CD4-positive, alpha-beta T cell treated with Interleukin-17A for 1 hour (primary cell): ENCODE measurements at regions not wholly inside any gene's neighbourhood (a gene's known extent, or its start where the extent isn't known, plus 50 kb on each side); places are given as distances from the start of the nearest gene placed in this dataset.
"Not testable (repeated sequence)": the region's sequence is repeated elsewhere in the genome, so short reads cannot be mapped to it uniquely, and the experiment has no call there.

Experiments
- DNase-seq: peaks from one replicate; pipeline ENCODE4 v3.0.0-alpha.2; 2020

- DNase-seq, result no peak
Measured at GRCh38 chr4:117700111-117700892, 334.0 kb upstream of the NDST3 start.

GRCh38 chr4:117702353-117702752, 331.9 kb upstream of the NDST3 start:
- DNase-seq, result no peak

- no peak for DNase-seq
Measured at GRCh38 chr4:117704721-117705120, 329.6 kb upstream of the NDST3 start.

DNA sequence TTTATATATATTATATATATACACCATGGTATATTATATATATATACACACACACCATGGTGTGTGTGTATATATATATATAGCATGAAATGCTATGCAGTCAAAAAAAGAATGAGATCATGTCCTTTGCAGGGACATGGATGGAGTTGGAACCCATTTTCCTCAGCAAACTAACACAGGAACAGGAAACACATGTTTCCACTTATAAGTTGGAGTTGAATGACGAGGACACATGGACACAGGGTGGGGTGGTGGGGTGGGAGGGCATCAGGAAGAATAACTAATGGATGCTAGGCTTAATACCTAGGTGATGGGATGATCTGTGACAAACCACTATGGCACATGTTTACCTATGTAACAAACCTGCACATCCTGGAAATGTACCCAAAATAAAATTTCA, 293.6 kb upstream of the NDST3 start:
- DNase-seq, result no peak

- not testable (repeated sequence) for DNase-seq
Measured at GRCh38 chr4:117745379-117745778, 288.9 kb upstream of the NDST3 start.

DNA sequence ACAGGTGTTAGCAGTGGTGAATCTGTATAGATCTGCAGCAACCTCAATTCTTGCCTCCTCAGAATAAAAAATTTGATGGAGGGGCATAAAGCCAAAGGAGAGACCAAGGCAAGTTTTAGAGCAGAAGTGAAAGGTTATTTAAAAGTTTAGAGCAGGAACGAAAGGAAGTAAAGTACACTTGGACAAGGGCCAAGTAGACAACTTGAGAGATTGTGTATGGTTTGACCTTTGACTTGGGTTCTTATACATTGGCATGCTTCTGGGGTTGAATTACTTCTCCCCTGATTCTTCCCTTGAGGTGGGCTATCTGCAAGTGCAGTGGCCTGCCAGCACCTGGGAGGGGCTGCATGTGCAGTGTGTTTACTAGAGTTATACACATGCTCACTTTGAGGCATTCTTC, 278.8 kb upstream of the NDST3 start:
- no peak for DNase-seq

DNA sequence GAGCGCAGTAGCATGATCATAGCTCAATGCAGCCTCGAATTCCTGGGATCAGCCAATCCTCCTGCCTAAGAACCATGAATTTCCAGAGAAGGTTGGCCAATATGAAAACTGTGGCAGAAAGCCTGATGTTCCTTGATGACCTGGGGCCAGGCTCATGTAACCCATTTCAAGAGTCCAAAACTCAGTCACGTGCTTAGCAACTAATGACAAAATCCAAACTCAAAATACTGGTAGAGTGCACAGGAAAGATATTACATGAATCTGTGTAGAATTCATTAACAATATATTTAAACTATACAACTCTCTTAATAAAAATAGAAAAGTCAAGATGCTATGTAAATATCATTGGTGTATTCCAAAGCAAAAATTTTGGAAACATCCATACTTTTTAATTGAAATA, 265.7 kb upstream of the NDST3 start:
- no peak for DNase-seq

DNA sequence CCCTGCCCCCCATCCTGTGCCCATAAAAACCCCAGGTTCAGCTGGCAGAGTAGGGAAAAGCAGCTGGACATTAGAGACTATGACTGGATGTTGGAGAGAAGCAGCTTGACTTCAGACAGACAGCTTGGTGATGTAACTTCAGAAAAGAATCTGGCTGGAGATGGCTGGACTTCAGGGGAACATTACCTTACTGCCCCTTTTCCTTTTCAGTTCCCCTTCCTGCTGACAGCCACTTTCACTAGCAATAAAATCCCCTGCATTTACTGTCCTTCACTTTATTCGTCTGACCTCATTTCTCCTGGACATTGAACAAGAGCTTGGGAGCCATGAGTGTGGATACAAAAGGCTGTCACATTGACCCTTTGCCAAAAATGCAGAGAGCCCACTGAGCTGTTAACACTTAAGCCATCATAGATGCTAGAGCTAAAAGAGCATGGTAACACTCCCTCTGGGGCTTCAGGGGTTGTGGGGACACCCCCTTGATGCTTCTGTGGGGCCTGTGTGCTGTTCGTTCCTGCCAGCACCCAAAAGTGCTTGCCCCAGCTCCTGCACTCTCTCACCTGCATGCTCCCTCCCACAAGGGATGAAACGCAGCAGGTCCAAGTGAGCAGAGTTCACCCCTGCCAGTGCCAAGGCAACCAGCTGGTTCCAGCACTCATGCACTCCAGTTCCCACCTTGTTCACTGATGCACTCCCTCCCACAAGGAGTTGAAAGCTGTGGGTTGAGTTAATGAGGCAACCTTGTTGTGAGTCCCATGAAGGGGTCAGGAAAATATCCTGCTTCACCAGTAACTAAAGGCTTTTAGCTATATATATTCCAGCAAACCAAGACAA, 263.8 kb upstream of the NDST3 start:
- DNase-seq, result no peak

DNA sequence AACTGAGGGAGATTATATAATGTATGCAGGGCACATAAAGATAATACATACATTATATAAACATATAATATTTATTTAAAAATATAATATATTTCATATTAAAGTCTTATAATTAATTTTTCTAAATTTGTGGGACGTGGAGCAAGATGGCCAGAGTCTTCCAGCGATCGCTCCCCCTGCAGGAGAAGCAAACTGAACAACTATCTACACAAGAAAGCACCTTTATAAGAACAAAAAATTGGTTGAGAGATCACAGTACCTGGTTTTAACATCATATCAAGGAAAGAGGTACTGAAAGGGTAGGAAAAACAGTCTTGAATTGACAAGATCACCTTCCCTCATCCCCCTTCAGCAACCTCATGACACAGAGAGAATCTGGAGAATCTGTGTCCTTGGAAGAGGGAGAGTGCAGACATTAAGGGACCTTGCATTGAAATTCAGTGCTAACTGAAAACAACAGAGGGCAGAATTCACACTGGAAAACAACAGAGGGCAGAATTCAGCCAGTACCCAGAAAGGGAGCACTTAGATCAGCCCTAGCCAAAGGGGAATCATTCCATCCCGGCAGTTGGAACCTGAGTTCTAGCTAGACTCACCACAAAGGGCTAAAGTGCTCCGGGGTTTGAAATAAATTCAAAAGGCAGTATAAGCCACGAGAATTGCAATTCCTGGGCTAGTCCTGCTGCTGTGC, 262.5 kb upstream of the NDST3 start:
- no peak for DNase-seq

DNA sequence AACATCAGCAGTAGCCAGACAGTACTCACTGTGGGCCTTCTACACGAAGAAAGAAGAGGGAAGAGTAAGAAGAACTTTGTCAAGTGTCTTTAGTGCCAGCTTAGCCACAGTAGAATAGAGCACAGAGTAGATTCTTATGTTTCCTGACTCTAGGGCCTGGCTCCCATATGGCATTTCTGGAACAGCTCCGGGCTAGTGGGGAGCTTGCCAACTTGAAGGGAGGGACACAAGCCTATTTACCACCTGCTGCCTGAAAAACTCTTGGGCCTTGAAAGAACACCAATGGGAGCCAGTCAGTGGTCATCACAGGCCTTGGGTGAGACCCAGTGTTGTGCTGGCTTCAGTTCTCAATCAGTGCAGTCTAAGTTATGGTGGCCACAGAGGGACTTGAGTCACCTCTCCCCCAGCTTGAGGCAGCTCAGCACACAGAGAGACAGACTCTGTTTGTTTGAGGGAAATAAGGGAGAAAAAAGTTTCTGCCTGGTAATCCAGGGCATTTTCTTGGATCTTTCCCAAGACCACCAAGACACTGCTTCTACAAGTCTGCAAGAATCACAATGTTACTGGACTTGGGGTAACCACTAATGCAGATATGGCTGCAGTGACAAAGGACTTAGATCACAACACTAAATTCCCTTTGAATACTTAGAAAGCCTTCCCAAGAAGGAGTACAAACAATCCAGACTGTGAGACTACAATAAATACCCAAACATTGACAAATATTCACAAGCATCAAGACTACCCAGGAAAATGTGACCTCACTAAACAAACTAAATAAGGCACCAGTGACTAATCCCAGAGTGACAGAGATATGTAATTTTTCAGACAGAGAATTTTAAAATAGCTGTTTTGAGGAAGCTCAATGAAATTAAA, 261.0 kb upstream of the NDST3 start:
- no peak for DNase-seq

DNA sequence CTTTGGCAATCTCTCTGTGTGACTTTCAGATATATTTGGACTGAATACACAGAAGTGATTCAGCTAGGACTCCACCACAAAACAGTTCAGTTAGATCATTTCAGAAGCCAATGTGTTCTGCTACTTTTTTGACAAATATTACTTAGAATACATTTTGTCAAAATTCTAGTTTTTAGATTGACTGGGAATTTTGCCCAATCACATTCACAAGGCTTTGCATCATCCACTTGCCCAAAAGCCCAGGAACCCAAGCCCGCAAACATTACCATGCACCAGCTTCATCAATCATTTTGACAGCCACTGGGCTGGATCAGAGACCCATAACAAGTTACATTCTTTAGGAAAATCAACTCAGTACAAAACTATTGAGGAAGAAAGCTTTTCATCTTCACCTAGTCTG, 256.6 kb upstream of the NDST3 start:
- no peak for DNase-seq

DNA sequence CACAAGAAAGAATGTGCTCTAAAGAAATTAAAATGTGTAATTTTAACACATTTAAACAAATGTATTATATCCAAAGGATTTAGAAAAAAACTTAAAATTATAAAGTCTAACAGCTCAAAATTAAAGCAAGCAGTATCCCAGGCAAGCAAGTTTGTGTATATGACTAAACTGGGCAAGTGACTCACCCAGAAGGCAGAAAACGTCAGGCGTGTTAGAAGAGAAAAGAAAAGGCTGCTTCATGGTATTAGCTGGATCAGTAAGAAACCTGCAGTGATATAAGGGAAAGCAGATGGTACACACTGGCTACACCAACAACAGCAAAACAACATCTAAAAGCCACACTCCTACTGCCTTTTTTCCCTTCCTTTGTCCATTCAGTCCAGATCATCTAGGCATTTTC, 250.6 kb upstream of the NDST3 start:
- DNase-seq, result no peak

GRCh38 chr4:117784266-117784665, 250.0 kb upstream of the NDST3 start:
- DNase-seq, result no peak

DNA sequence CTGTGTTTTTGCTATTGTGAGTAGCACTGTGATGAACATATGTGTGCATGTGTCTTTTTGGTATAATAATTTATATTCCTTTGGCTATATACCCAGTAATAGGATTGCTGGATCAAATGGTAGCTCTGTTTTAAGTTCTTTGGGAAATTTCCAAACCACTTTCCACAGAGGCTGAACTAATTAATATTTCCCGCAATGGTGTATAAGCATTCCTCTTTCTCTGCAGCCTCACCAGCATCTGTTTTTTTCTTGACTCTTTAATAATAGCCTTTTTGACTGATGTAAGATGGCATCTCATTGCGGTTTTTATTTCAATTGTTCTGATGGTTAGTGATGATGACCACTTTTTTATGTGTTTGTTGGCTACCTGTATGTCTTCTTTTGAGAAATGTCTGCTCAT, 247.7 kb upstream of the NDST3 start:
- no peak for DNase-seq

- DNase-seq, result no peak
Measured at GRCh38 chr4:117793845-117794480, 240.3 kb upstream of the NDST3 start.

DNA sequence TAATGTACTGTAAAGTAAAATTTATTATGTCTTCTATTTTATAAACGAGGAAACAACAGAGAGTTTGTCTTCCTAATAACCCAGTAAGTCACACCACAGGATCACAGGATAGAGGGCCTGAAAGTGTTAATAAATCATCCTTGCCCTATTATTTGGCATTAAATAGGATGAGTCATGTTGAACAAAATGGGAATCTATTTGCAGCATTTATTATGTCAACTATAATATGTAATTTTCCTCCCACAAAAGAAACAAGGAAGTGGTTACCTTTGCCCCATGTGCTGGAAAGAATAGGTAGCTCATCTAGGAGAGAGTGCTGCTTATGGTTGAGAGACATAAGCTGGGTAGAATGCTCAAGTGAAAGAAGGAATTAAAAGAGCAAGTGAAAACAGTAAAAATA, 237.6 kb upstream of the NDST3 start:
- DNase-seq, result no peak

DNA sequence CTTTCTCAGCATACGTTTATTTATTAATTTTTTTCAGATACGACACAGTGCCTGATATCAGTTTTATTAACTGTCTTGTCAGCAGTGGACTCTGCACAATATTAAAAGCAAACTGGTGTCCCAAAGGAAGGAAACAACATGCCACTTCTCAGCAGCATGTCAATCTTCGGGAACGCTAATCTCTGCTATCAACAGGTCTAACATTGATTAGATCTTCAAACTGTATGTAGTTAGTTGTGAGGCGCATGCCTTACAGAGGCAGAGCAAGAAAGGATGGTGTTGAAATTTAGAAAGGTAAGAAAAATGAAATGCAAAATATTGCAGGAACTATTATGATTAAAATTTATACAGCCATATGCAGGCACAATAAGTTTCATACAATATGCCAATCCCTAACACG, 233.7 kb upstream of the NDST3 start:
- no peak for DNase-seq

DNA sequence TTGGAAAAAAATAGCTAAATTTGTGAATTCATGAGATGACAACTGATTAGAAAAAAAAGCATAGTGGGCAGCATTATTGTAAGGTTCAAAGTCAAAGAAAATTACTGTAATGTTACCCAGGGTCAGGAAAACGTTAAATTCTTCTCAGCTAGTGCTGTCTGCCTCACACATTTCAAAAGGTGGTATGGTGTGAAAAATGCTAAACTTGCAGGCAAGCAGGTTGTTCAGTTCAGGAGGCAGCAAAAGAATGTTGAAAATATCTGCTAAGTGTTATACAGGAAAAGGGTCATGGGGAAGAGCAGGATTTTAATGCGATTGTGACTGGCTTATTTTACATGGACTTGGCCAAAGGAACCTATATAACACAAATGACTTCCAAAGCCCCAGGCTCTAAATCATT, 232.5 kb upstream of the NDST3 start:
- no peak for DNase-seq

DNA sequence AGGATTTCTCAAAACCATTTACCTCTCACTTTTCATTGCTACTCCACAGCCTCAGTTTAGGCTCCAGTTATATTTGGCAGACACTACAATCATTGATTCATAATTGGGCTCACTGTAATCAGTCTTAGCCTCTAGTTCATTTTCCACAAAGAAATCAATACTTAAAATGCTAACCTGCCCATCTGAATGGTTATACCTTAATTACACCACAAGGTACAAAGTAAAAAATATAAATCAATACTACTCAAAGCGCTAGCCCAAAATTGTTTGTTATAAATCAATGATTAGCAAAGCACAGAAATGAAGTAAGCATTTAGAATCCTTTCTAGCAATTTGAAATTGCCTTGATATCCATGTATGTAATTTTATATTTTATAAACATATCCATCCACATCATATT, 222.6 kb upstream of the NDST3 start:
- DNase-seq, result no peak

DNA sequence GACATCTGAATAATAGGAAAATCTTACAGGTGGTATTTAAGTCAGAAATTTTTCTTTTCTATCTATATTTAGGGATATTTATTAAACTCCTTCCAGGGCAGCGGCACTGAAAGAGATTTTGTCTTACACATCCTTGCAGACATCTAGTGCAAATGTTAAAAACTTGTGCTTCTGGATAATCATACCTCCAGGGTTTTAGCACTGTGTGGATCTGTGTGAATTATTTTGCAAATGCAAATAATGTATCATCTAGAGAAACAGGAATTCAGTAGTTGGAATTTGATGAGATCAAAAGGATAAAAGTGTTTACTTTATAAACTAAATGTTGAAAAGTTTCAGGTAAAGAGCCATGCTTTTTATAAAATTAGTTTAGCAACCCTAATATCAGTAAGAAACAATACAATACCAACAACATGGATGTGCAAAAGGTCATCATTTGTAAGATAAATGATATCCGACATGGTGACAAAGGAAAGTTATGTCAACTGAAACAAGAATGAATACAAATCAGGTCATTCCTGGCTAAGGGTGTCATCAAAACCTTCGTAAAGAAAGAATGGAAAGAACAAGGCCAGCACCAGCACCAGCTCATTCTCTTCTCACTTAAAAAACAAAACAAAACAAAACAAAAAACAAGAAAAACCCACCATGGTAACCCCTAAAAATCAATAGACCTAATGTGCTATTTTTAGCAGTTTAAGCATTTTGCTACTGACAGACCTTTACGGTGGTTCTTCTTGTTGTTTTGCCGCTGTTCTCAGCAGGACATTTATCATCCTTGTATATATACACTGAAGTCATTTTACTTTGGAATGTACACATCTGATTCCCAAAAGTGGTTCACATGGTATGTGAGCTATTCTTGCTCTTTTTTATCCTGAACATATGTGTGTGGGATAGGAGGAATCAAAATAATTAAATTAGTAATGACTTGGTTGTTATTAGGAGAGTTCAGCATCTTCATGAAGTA, 219.7 kb upstream of the NDST3 start:
- DNase-seq, result no peak

GRCh38 chr4:117817301-117817700, 217.0 kb upstream of the NDST3 start:
- no peak for DNase-seq
